Parathyroid adenoma (tissue), 2 donors: ENCODE measurements at regions not wholly inside any gene's neighbourhood (a gene's known extent, or its start where the extent isn't known, plus 50 kb on each side); places are given as distances from the start of the nearest gene placed in this dataset.

Source experiments
- H2AFZ ChIP-seq: fragments of 300-600 bp; sonication (generic); one replicate; pipeline ENCODE4 v1.7.0; 2017; ENCODE audit warnings: antibody characterized with exemption, mild to moderate bottlenecking
- H3K27ac ChIP-seq: fragments of 300-600 bp; sonication (generic); one replicate; pipeline ENCODE4 v1.7.0; 2017
- H3K27me3 ChIP-seq: fragments of 300-600 bp; sonication (generic); one replicate; pipeline ENCODE4 v1.7.0; 2017; ENCODE audit warnings: low read length; ENCODE audit not compliant: control insufficient read depth, insufficient read depth
- H3K36me3 ChIP-seq: fragments of 300-600 bp; sonication (generic); one replicate; pipeline ENCODE4 v1.7.0; 2017; ENCODE audit warnings: low read length; ENCODE audit not compliant: control insufficient read depth, insufficient read depth
- H3K4me1 ChIP-seq: fragments of 300-600 bp; sonication (generic); one replicate; pipeline ENCODE4 v1.7.0; 2017; ENCODE audit warnings: control low read depth
- H3K4me2 ChIP-seq: fragments of 300-600 bp; sonication (generic); one replicate; pipeline ENCODE4 v1.7.0; 2017; ENCODE audit warnings: low read length
- H3K4me3 ChIP-seq: fragments of 300-600 bp; sonication (generic); one replicate; pipeline ENCODE4 v1.7.0; 2017; ENCODE audit warnings: low read depth, low read length
- H3K79me2 ChIP-seq: fragments of 300-600 bp; sonication (generic); one replicate; pipeline ENCODE4 v1.7.0; 2017; ENCODE audit warnings: control low read depth
- H3K9ac ChIP-seq: fragments of 300-600 bp; sonication (generic); one replicate; pipeline ENCODE4 v1.7.0; 2017; ENCODE audit warnings: mild to moderate bottlenecking
- H3K9me3 ChIP-seq: fragments of 300-600 bp; sonication (generic); one replicate; pipeline ENCODE4 v1.7.0; 2017; ENCODE audit warnings: low read length; ENCODE audit not compliant: control insufficient read depth
- TF ChIP-seq, protein P1 (sequence below): fragments of 300-600 bp; sonication (generic); IDR thresholded peaks from one replicate; pipeline ENCODE4 v1.7.0; 2017; ENCODE audit warnings: antibody characterized with exemption, mild to moderate bottlenecking
- donor health status: primary hyperparathyroidism.

DNA sequence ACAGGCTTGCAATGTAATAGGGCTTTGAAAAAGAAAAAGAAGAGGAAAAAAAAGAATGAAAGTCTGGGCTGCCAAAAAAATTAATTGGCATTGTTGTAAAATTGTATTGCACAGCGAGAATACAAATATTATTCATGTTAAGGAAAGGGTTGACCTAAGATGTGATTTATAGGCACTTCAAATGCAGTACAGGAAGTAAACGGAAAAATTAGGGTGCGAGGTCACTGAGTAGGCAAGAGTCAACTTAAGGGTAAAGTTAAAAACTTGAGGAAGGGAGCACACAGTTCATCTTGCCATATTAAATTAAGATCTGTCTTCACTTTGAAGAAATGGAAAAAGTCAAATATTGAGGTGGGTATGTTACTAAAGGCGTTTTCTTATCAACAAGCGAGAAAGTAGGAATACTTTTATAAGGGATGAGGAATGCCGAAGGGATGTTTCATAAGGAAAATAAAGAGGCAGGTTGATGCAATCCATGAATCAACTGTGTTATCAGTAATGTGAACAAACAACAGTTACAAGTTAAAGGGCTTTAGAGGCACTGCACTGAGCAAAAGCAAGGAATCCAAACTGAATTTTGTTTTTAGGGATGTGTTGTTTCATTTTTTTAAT, 123.0 kb downstream of the WT1 start:
- no peaks in the 10 kb centered on the region for H3K27me3 ChIP-seq
- no peaks in the 10 kb centered on the region for H3K4me1 ChIP-seq
- H3K79me2 ChIP-seq = no peaks in the 10 kb centered on the region
- H3K4me3 ChIP-seq = no peak overlapping the region
- no peak overlapping the region for H3K27ac ChIP-seq
- H3K4me2 ChIP-seq = no peak overlapping the region
- no peak overlapping the region for H3K9ac ChIP-seq
- H3K36me3 ChIP-seq = no peaks in the 10 kb centered on the region
- TF ChIP-seq, protein P1, sequence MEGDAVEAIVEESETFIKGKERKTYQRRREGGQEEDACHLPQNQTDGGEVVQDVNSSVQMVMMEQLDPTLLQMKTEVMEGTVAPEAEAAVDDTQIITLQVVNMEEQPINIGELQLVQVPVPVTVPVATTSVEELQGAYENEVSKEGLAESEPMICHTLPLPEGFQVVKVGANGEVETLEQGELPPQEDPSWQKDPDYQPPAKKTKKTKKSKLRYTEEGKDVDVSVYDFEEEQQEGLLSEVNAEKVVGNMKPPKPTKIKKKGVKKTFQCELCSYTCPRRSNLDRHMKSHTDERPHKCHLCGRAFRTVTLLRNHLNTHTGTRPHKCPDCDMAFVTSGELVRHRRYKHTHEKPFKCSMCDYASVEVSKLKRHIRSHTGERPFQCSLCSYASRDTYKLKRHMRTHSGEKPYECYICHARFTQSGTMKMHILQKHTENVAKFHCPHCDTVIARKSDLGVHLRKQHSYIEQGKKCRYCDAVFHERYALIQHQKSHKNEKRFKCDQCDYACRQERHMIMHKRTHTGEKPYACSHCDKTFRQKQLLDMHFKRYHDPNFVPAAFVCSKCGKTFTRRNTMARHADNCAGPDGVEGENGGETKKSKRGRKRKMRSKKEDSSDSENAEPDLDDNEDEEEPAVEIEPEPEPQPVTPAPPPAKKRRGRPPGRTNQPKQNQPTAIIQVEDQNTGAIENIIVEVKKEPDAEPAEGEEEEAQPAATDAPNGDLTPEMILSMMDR = no peak
- no peaks in the 10 kb centered on the region for H3K9me3 ChIP-seq
- no peak overlapping the region for H2AFZ ChIP-seq

DNA sequence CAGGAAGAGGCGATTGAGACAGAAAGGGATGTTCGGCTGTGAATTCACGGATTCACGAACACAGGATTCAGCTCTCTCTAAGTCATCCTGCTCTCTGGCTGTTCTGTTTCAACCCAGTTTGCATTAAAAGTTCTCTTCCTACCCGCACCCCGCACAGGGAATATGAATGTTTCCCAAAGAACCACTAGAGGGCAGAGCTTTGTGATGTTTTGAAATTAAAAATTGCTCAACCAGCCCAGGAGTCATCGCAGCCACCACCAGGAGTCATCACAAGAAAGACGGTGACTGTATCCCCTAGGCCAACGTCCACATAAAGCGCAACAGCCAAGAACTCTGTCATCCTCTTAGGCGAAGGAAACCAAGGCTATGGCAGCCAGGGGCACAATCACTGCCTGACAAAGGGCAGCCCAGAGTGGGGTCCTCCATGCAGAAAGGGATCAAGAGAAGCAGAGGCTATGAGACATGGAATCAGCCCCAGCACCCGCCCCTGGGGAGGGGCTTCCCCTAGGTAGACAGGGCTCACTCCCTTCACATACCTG, 122.4 kb downstream of the WT1 start:
- H3K9me3 ChIP-seq = no peaks in the 10 kb centered on the region
- H3K36me3 ChIP-seq = no peaks in the 10 kb centered on the region
- H3K4me1 ChIP-seq = no peaks in the 10 kb centered on the region
- H3K27me3 ChIP-seq = no peaks in the 10 kb centered on the region
- TF ChIP-seq, protein P1 = peak; percentile 32
- H3K9ac ChIP-seq = no peak overlapping the region
- H3K79me2 ChIP-seq = no peaks in the 10 kb centered on the region
- no peak overlapping the region for H2AFZ ChIP-seq
- H3K27ac ChIP-seq = no peak overlapping the region
- no peak overlapping the region for H3K4me3 ChIP-seq
- H3K4me2 ChIP-seq = no peak overlapping the region

DNA sequence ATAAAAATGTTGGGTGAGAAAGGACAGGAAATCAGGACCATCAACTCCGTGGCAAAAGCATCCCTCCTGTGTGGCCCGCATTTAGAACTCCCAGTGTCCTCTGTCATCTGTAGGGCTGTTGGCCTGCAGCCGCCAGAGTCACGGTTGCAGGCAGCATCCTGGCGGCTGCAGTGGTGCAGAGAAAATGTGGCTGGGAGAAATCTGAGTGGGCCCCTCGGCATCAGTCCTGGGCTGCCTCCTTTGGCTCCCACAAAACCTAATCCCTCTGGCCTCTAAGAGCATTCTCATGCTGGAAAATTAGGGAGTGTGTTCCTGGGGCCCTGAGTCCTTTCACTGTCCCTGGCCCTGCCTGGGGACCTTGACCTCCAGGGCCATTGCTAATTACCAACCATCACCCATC, 121.9 kb downstream of the WT1 start:
- H3K36me3 ChIP-seq = no peaks in the 10 kb centered on the region
- H3K27ac ChIP-seq = no peak overlapping the region
- no peaks in the 10 kb centered on the region for H3K27me3 ChIP-seq
- no peaks in the 10 kb centered on the region for H3K9me3 ChIP-seq
- H3K4me1 ChIP-seq = no peaks in the 10 kb centered on the region
- H3K9ac ChIP-seq = no peak overlapping the region
- no peaks in the 10 kb centered on the region for H3K79me2 ChIP-seq
- no peak overlapping the region for H3K4me3 ChIP-seq
- TF ChIP-seq, protein P1 = no peak
- H3K4me2 ChIP-seq = no peak overlapping the region
- no peak overlapping the region for H2AFZ ChIP-seq

DNA sequence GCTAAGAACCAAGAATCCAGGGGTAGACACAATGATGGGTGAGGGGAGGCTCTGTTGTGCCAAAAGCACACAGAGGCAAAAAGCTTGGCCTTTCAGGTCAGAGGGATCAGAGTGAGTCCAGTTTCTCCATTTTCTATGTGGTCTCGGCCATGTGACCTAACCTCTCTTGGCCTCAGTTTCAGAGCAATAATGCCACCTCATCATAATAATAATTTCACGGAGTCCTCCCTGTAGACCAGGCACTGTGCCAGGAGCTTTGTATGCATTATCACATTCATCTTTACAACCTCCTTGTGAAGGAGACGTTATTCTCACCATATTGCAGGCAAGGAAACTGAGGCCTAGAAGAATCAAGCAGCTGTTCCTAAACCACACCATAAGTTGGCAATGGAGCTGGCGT, 120.2 kb downstream of the WT1 start:
- no peak overlapping the region for H3K27ac ChIP-seq
- H3K27me3 ChIP-seq = no peaks in the 10 kb centered on the region
- TF ChIP-seq, protein P1 = no peak
- no peaks in the 10 kb centered on the region for H3K9me3 ChIP-seq
- H2AFZ ChIP-seq = no peak overlapping the region
- H3K4me2 ChIP-seq = no peak overlapping the region
- no peak overlapping the region for H3K9ac ChIP-seq
- no peaks in the 10 kb centered on the region for H3K36me3 ChIP-seq
- no peak overlapping the region for H3K4me3 ChIP-seq
- H3K4me1 ChIP-seq = no peaks in the 10 kb centered on the region
- no peaks in the 10 kb centered on the region for H3K79me2 ChIP-seq

DNA sequence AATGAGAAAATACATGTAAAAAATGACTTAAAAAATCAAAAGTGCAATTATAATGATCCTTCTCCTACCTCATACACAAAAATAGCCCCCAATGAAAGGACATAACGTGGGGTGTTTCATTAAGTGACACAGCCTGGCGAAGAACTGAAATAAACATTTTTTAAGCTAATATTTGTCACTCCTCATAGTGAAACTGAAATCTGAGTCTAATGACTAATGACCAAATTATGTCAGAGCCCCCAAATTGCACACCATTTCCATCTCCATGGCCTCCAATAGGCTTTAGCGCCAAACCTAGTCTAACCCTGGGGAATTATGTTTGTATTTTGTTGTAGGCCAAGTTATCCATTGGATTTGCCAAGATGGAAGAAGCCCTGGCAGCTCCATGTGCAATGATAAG, 119.1 kb downstream of the WT1 start:
- H2AFZ ChIP-seq = no peak overlapping the region
- H3K9ac ChIP-seq = no peak overlapping the region
- no peak overlapping the region for H3K4me3 ChIP-seq
- H3K9me3 ChIP-seq = no peaks in the 10 kb centered on the region
- TF ChIP-seq, protein P1 = no peak
- H3K79me2 ChIP-seq = no peaks in the 10 kb centered on the region
- no peaks in the 10 kb centered on the region for H3K27me3 ChIP-seq
- H3K4me1 ChIP-seq = no peaks in the 10 kb centered on the region
- H3K27ac ChIP-seq = no peak overlapping the region
- no peaks in the 10 kb centered on the region for H3K36me3 ChIP-seq
- H3K4me2 ChIP-seq = no peak overlapping the region
